ENCODE measurements at regions not wholly inside any gene's neighbourhood (a gene's known extent, or its start where the extent isn't known, plus 50 kb on each side); places are given as distances from the start of the nearest gene placed in this dataset.

GRCh38 chr16:29117631-29118030, 132.8 kb downstream of the LAT start:
- ATAC-seq (ENCODE audit: low read depth) = no peak
- in situ Hi-C loops (cut with MboI; ENCODE audit: low sequenced_read_pairs) (no loop called here), dilution Hi-C loops (cut with HindIII; ENCODE audit: low sequenced_read_pairs, unreplicated experiment) (no loop called here), intact Hi-C loops (cut with micrococcal nuclease) (loop anchor here (5.0 kb wide), 1 partner anchor 140 kb away; no protein-coding TSS in a partner anchor)
- Histone ChIP-seq H3K18ac (ENCODE audit: low read depth, low read length) (no peak overlapping the region), H4K91ac (ENCODE audit: insufficient read depth, low read depth, low read length) (no peak overlapping the region; the same call in 1 of the 2 replicates), H4K5ac (ENCODE audit: low read depth, low read length) (peak overlapping the region; percentile 44; the same call in 1 of the 2 replicates), H4K8ac (ENCODE audit: low read depth in 2 of 2, low read length in 2 of 2) (no peak overlapping the region; a peak in 1 of 4 replicates), H3K56ac (ENCODE audit: extremely low read depth, insufficient read depth, low read length) (no peak overlapping the region), H2BK20ac (ENCODE audit: low read depth, low read length) (no peak overlapping the region), H2AK5ac (ENCODE audit: low read depth, low read length) (no peak overlapping the region), H3K4me1 (ENCODE audit: control insufficient read depth, insufficient read depth, low read length) (peaks cover 12% of the 10 kb centered on the region; the same call in 1 of the 2 replicates), H3K4me2 (ENCODE audit: low read depth, low read length) (no peak overlapping the region), H3K79me1 (ENCODE audit: low read depth in 1 of 2, low read length in 2 of 2) (0 out of 4 replicates have a peak, but pooled peaks cover 0 to 17% of the 10 kb centered on the region in 2 experiments), H2AFZ (replicated peaks; ENCODE audit: low read length, poor library complexity) (no peak overlapping the region), H3K14ac (replicated peaks; ENCODE audit: low read depth, low read length) (no peak overlapping the region), H3K27me3 (ENCODE audit: control insufficient read depth, insufficient read depth, low read length) (no peaks in the 10 kb centered on the region), H3K4ac (ENCODE audit: low read depth, low read length) (no peak overlapping the region), H3K9me3 (ENCODE audit: control insufficient read depth, insufficient read depth, low read length) (no peaks in the 10 kb centered on the region), H4K20me1 (ENCODE audit: insufficient read depth, low read length) (no peaks in the 10 kb centered on the region), H2AK9ac (replicated peaks; ENCODE audit: low read depth, low read length, poor library complexity) (no peak overlapping the region), H3K9ac (ENCODE audit: low read depth, low read length) (no peak overlapping the region), H2BK5ac (ENCODE audit: low read depth, low read length, poor library complexity, severe bottlenecking) (no peak overlapping the region), H3K27ac (ENCODE audit: insufficient read depth, low read length) (no peak overlapping the region), H2BK15ac (ENCODE audit: low read depth, low read length) (no peak overlapping the region), H3K9me1 (ENCODE audit: insufficient read depth, low read length) (peaks cover 5% of the 10 kb centered on the region), H3K23ac (ENCODE audit: low read depth, low read length) (no peak overlapping the region), H3K4me3 (ENCODE audit: insufficient read depth, low read depth, low read length) (no peak overlapping the region), H3K36me3 (ENCODE audit: control insufficient read depth, insufficient read depth, low read length) (peaks cover 7% of the 10 kb centered on the region; the same call in 1 of the 2 replicates), H2BK120ac (ENCODE audit: low read depth, low read length) (no peak overlapping the region)
- CTCF ChIA-PET = no interaction called here
- POLR2A ChIA-PET (ENCODE audit: unreplicated experiment) = no interaction called here
- no TSS peak for BruUV-seq (replicated peaks)
- DNase-seq = no peak
- WGBS, 2 experiments (ENCODE audit: extremely low coverage in 2 of 2, insufficient read length in 1 of 2) = no CpG with 5 or more reads among the region's 7 CpGs
- TF ChIP-seq USF2 (IDR thresholded peaks at IDR 0.05; ENCODE audit: low read depth, low read length) = no peak
- TF ChIP-seq FOS (IDR thresholded peaks at IDR 0.05; ENCODE audit: low read depth, low read length) = no peak
- TF ChIP-seq CEBPB (IDR thresholded peaks at IDR 0.05; ENCODE audit: low read depth, low read length) = peak; percentile 52
- TF ChIP-seq POLR2A (IDR thresholded peaks at IDR 0.05; ENCODE audit: low read depth, low read length) = no peak
- TF ChIP-seq MXI1 (IDR thresholded peaks at IDR 0.05; ENCODE audit: borderline replicate concordance, low read depth, low read length) = no peak
- no peak for TF ChIP-seq SMC3 (IDR thresholded peaks at IDR 0.05; ENCODE audit: low read depth, low read length)

All from IMR-90 (cell line).